NCI-H1092 treated with DMSO at 0.1 percent for 48 hours (cell line): ENCODE measurements at regions not wholly inside any gene's neighbourhood (a gene's known extent, or its start where the extent isn't known, plus 50 kb on each side); places are given as distances from the start of the nearest gene placed in this dataset.

Experiments
- DNase-seq: peaks from one replicate; lab custom pipeline; 2025; lab: John Stamatoyannopoulos, UW

DNA sequence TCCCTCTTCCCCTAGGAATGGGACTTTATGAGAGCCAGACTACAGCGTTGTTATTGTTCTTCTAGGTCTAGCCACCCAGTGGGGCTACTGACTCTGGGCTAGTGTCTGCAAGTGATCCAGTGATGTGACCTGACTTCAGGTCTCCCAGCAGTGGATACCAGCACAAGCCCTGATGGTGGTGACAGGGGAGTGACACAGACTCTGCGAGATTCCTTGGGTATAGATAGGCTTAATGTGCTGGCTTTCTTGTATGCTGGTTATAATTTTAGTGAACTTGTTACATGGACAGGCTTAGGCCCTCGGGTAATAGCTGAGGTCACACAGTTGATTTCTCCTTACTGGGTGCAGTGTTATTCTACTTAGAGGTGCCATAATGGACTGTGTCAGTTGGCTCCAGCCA, 106.9 kb downstream of the TBC1D30 start:
- no peak for DNase-seq

DNA sequence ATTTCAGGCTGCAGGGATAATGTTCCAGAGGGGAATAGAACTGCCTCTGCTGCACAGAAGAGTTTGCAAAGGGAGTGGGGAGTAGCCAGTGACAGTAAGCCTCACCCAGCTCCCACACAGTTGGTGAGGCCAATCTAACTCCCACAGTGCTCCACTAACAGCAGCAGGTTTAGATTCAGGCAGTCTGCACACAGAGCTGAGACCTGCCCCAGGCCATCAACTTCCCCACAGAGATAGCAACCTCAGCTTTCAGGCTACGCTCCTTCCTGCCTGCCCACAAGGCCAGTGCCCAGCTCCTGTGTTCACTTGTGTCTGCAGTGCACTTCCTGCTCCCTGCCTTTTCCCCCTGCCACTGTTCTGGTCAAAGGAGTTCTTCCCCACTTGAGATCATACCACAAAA, 107.5 kb downstream of the TBC1D30 start:
- no peak for DNase-seq

DNA sequence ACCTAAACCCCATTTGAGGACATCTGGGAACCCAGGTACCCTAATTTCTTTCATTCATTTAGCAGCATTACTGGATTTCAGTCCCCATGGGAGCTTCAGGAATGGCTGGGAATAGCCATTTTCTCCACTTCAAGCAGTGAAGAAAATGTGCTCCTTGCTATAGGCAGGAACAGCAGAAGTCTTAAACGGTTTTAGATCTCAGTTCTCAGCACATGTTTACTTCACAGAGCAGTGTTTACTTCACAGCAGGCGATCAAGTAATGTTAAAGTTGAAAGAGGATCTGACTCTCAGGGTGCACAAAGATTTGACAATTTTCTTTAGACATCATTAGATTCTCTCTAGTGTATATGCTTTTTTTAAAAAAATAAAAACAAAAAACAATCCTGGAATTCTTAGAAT, 109.3 kb downstream of the TBC1D30 start:
- DNase-seq, result no peak

DNA sequence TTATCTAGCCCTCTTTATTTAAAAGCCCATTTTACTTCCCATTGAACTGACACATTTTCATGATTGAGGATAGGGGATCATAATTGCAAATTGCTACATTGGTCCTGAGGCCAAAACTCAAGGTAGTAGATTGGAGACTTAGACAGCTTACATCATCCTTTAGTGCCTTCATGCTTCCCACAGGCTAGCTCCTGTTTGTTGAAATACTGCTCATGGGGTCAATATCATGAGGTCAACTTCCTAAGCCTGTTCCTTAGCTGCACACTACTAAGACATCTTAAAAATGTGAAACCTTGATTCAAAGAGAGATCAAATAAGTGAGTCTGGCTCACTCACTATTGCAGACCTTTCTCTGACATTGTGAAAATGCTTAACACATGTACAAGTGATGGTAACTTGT, 113.0 kb downstream of the TBC1D30 start:
- DNase-seq, result no peak

DNA sequence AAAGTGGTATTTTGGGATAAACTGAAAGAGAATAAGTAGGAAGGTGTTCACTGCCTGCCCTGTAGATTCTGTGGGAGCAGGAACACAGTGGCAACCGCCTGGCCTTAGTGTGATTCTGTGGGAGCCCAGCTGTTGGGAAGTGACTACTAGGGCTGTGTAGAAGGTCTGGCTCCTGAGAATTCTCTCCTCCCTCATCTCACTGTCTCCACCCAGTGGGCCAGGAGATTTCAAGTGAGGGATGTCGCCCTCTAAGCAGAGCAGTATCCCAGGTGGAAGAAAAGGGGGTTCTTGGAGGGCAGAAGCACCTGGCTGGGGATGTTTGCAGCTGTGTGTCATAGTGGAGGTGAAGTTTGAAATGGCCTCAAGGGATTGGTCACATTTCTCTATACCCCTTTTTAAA, 113.7 kb downstream of the TBC1D30 start:
- no peak for DNase-seq

DNA sequence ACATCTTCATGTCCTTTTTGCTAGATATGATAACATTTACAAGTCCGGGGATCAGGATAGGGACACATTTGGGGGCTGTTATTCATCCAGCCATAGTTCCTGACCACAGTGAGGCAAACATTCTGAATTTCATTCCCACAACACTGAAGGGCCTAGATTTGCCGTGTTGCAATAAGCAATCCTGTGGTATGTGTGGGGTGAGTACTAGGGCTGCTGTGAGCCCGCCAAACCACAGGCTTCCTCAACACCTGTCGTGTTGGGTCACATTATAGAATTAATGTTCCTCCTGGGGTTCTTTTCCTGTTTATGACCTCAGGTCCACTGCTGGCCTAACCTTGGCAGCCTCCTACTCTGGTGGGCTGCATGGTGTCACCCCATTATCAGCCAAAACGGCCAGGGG, 119.2 kb downstream of the TBC1D30 start:
- DNase-seq, result no peak

DNA sequence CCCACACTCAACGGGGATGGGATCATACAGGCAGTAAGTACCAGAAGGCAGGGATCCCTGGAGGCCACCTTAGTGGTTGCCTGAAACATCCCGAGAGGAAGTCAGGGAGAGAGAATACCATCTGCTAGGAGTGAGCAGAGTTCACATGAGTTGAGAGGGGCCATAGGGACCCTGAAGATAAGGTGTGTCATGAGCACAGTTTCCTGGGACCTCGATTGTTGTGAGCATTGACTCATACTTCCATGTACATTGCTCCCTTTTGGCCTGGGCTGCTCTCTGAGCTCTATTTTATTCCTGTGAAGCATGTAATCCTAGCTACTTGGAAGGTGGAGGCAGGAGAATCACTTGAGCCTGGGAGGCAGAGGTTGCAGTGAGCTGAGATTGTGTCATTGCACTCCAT, 120.5 kb downstream of the TBC1D30 start:
- DNase-seq, result no peak

DNA sequence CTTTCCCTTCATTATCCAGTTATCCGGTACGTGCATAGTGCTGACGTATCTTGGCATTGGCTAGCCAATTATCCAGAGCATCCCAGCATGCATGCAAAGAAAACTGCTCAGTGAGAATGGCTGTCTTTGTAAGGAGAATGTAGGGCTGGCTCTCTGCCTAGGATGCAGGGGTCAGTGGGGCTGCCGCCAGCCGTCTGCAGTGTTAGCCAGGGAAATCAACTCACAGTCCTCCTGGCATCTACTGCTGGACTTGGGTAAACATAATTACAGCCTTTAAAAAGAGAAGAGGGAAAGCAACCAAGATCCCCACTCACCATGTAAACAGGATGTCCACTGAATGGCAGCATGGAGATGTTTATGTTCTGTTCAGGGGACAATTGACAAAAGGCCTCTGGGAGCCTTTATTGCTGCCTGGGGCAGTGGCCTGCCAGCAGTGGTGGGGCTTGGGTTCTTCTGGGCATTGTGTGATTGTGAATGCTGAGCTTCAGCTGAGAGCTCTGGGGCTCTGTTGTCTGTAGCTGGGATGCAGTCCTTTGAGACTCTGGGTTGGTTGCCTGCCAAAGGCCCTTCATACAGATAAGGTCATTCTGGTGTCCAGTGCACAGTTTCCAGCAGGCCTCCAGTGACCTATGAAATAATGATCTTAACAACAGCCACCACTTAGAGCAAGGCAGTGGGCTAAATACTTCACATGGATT, 121.8 kb downstream of the TBC1D30 start:
- DNase-seq, result peak; percentile 97

DNA sequence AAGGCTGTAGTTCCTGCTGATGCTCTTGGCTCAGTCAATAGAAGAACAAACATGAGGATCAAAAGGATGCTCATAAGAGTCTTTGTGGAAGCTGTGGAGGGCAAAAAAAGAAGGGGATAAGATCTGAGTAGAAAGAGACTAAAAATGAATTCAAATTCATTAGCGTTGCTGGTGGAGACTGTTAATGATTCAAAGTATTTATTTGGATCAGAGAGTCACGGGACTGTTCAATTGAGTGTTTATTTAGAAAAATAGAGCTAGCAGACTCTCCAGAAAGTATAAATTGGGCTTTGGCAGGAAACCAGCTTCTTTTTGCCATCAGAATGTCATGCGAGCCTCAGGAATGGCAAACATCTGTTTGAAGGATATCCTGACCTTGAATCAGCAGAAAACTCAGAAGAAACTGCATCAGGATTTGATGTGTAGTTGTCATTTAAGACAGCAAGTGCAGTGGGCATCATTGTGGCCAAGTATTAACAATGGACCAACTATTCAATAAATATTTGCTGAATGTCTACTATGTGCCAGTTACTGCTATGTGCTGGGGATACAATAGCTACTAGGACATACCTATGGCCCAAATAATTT, 126.4 kb downstream of the TBC1D30 start:
- DNase-seq, result no peak

DNA sequence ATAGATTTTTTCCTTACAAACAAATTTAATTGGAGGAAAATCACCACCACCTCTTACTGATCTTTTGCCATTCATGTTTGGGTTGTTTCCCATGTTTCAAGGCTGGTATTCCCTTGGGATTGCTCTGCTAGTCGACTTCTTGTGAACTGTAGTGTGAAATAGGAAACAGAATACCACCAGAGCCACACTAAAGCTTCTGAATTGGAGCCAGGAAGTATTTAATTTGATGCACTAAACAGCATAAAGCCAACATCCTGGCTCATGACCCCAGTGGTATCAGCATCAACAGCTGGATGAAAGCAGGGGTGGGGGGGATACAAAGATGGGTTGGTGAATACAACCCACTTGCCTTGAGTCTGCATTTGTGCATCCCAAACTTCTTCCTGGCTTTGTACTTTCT, 127.5 kb downstream of the TBC1D30 start:
- DNase-seq, result no peak

DNA sequence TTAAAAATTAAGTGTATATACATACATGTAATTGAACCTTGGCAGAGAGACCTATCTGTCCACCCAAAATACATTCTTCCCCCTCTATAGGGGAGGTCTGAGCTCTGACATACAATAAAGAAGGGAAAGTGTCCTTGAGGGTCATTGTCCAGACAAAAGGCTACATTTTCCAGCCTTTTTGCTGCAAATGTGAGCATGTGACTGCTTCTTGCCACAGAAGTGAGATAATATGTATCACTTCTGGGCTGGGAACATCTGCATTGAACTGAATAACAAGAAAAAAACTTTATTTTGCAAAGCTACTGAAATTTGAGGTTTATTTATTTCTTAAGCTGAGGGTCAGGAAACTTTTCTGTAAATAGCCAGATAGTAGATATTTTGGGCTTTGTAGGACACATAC, 131.3 kb downstream of the TBC1D30 start:
- no peak for DNase-seq

DNA sequence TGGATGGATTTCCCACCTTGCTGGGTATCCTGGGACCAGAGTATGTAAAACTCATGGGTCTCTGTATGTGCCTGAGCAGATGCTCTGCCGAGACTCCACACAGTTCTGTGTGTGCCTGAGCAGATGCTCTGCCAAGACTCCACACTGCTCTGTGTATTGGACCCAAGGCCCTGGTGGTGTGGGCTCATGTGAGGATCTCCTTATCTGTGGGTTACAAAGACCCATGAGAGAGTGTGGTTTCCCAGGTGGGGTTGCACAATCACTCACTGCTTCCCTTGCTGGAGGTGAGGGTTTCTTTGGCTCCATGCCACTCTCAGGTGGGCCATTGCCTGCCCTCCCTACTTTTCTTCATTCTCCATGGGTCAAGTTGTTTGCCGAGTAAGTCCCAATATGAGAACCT, 141.5 kb downstream of the TBC1D30 start:
- no peak for DNase-seq

DNA sequence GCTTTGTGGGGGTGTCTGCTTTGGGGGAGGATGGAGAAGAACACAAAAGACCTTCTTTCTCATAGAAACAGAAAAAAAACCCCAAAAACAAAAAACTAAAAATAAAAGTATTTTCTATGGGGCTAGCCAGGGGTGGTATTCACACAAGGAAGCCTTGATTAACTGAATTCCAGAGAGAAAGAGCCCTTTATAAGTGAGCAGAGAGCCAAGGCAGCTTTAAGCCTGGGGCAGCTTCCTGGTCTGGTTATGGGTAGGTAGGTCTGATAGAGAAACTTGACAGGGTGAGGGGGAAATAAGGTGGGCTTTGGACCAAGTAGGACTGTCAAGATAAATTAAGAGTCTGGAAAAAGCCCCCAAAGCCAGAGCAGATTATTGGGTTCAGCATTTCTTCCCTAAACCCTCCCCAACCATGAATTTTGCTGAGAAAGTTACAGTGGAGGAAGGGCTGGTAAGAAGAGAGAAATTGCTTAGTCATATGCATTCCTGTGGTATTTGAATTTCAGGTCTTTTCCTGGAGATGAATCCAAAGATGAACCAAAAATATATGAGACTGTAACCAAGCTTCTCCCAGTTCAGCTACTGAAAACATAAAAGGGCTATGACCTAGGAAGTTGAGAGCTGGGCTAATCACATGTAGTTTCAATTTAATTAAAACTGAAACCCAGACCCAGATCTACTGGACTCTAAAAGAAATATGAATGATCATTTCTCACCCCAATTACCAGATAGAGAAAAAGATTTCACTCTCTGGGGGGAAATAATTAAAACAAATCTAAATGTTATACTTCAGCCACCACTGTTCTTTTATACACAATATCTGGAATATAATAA, 144.8 kb downstream of the TBC1D30 start:
- DNase-seq, result no peak

DNA sequence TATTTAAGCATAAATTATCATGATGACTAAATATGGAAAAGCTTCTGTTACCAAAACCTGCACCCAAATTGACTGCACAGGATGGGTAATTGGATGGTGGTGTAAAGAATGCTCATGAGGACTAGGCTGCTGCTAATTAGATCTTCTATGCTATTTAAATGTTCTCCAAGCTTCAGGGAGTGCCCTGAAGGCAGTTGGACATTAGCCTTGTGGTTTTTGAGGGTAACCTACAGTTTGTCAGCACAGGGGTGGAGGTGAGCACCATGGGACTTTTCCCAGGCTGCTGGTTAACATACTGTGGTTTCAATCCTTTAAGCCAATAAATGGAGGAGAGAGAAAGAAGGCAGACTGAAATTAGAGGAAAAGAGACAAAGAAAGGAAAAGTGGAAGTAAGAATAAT, 145.0 kb downstream of the WIF1 start:
- no peak for DNase-seq

DNA sequence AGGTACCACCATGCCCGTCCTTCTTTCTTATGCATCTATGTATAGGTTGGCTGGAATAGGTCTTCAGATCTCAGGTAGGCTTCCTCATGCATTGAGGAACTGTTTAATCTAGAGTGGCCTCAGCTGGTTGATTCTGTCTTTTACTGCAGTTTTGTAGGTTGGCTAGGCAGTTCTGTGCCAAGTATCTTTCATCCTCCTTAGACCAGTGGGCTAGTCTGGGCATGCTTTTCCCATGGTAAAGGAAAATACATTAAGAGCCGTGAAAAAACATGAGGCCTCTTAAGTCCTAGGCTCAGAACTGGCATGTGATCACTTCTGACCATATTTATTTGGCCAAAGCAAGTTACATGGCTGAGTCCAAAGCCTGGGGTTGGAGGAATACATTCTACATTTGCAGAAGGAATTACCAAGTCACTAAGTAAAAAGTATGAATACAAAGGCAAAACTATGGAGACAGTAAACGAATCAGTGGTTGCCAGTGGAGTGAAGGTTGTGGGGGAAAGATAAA, 137.3 kb downstream of the WIF1 start:
- DNase-seq, result no peak

DNA sequence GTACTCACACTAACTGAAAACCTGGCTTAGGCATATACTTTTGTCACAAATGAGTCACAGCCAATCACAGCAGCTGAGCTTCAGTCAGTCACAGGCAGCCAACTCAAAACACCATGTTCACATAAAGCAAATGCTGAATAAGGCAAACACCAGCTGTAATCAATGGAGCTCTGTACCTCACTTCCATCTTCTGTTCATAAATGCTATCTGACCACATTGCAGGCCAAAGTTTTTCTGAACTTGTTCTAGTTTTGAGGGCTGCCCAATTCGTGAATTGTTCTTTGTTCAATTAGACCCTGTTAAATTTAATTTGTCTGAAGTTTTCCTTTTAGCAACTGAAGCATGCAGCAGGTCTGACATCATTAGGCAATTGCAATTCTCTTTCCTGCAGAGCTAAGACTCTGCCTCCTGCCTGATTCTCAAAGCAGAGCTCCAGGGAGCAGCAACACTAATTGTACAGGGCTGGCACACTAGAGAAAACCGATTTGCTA, 129.9 kb downstream of the WIF1 start:
- DNase-seq, result no peak

DNA sequence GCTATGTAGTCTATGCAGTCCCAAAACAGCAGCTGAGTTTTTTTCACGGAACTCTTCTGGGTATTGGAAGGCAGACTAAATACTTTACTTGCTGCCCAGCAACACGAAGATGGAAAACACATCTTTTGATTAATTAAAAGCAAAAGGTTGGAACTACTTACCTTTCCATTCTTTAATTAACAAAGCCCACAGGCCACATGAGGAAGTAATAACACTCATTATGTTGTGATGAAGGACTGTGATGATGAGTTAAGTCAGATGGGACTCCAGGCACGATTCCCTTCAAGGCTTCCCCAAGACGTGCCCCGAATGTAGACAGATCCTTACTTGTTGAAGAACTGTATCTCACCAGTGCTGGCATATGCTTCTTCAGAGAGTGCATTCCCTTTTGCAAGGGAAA, 129.0 kb downstream of the WIF1 start:
- no peak for DNase-seq

DNA sequence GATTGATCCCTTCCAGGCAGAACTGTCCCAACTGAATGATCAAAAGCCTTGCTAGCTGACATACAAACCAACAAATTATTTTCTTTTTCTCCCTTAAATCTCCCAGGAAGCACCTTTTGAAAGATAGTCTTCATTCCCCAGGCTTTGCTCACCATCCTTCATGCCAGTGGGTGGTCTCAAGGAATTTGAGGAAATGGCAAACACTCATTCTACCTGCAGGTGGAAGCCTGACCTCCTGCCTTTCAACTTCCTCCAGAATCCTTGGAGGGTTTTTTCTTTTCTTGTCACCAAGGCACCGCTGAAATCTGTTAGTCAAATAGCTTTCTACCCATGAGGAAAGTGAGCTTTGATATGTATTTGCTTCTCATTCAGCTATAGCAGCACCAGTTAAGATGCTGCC, 128.5 kb downstream of the WIF1 start:
- no peak for DNase-seq

DNA sequence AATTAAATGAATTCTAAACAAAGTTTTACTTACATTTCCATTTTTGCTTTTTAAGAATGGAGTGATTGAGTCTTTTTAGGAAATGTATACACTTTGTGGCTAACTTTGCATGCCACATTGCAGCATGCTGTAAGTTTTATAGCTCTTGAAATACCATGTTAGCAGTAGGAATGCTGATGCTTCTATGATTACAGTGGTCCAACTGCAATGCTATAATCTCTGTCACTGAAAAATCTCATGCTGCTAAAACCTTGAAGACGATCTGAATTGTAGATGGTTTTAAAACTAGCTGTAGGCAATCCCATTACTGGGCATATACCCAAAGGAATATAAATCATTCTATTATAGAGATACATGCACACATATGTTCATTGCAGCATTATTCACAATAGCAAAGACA, 127.6 kb downstream of the WIF1 start:
- DNase-seq, result no peak

DNA sequence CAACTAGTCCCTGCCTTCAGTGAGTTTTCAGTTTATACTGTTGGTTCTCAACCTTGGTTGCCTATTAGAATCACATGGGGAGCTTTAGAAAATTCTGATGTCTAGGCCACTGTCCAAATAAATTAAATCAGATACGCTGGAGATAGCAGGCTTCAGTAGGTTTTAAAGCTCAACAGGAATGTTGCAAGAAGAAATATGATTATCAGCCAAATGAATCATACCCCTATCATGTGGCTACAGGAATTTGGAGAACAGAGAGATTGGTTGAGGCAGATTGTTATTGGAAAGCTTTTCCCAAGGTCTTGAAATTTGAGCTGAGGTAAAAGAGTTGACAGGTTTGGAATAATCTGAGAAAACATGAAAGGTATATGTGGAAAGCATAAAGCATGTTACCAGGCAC, 125.3 kb downstream of the WIF1 start:
- DNase-seq, result no peak

DNA sequence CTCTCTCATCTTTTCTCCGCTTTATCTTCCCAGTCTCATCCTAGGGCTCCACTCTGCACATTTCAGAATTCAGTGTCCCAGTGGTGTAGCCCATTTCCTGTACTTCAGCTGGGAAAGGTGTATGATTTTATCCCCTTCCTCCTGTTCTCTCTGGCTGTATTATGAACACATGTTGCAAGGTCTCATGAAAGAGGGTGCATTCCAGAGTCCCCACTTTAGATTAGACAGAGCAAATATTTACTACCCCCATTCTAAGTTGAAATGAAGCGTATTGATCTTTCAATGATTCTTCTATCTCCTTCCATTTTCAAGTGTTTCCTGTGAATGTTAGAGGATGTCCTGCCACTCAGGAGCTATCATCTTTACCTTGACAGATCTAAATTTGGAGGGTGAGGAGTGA, 123.2 kb downstream of the WIF1 start:
- DNase-seq, result no peak

DNA sequence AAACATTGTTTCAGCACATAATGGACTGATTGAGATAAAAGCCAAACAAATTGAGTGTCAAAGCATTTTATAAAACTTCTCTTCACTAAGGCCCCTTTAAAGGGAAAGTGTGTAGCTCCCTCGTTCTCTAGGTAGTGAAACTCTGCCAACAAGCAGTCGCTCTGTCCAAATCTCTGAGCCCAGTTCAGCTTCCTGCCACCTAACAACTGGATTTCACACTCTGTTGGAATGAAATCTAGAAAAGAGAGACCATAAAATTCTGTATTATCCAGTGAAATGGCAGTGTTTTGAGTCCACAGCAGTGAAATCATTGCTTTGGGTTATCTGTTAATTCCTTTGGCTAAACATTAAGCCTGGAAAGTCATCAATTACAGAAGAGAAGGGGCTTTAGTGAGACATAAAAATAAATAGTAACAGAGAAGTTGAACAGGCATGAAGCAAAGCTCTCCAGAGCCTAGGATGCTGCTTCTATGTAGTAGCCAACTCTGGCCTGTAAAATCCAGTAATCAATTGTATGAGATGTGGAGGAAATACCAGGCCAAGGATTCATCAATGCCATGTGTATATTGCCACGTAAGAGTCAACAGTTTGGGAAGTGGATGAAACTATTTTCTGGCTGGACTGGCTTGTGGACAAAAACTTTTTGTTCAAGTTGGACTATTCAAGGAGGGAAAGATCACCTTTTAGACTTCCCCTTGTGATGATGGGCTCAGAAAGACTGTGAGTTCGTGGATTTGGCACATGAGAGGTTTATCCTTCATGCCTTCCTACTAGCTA, 122.5 kb downstream of the WIF1 start:
- no peak for DNase-seq

DNA sequence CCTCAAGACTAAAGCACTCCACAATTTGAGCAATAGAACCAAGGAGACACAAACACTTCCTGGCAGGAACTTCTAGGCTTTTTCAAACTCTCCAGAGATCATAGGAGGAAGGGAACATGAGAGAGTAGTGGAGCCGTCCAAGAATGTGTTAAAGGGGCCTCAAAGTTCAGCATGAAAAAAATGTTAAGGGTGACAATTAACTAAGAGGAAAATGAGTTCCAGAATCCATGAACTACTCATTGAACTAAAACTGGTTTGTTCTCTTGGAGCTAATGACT, 122.0 kb downstream of the WIF1 start:
- DNase-seq, result no peak
